ENCODE measurements at regions not wholly inside any gene's neighbourhood (a gene's known extent, or its start where the extent isn't known, plus 50 kb on each side); places are given as distances from the start of the nearest gene placed in this dataset.

DNA sequence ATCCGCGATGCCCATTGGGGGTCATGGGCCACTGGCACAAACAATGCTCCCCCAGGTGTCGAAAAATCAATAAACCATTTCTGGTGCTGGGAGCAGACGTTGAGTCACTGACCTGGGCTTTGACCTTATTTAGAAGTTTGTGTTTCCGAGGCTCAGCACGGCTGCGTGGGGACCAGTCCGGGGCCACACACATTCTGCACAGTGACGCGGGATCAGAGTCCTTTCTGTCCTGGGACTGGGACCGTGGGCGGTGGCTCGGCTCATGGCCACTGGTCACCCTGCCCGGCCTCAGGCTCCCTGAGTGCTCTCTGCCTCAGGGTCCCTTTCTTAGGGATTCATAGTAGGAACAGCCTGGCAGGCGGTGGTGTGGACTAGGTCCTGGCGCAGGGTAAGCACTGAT, 1266.0 kb downstream of the BRD1 start:
- WGBS, 2 experiments (ENCODE audit: extremely low coverage in 2 of 2, insufficient read length in 1 of 2): 74% methylated on average over 11 of the region's 16 CpGs; no CpG with 5 or more reads in 1 of the 2 experiments
- in situ Hi-C loops (cut with MboI; ENCODE audit: low sequenced_read_pairs): no loop called here
- no peaks in the 10 kb centered on the region for H3K4me1 ChIP-seq (ENCODE audit: control insufficient read depth, insufficient read depth, low read length)

More for the DNA sequence above, 1266.0 kb downstream of the BRD1 start:
- TF ChIP-seq CHD1 (IDR thresholded peaks at IDR 0.05; ENCODE audit: low read depth, low read length): no peak
- no peak for TF ChIP-seq FOS (IDR thresholded peaks at IDR 0.05; ENCODE audit: low read depth, low read length)
- no peak for TF ChIP-seq RFX5 (IDR thresholded peaks at IDR 0.05; ENCODE audit: low read depth, low read length)
- no peak for TF ChIP-seq RCOR1 (IDR thresholded peaks at IDR 0.05; ENCODE audit: insufficient replicate concordance, low read length)
- TF ChIP-seq SMC3 (IDR thresholded peaks at IDR 0.05; ENCODE audit: low read depth, low read length): no peak
- no peak for TF ChIP-seq RAD21 (IDR thresholded peaks at IDR 0.05; ENCODE audit: low read length)
- TF ChIP-seq NFE2L2 (IDR thresholded peaks at IDR 0.05; ENCODE audit: low read depth, low read length): no peak
- TF ChIP-seq MAZ (IDR thresholded peaks at IDR 0.05; ENCODE audit: borderline replicate concordance, low read depth, low read length): no peak
- no peak for TF ChIP-seq MAFK (IDR thresholded peaks at IDR 0.05; ENCODE audit: low read depth, low read length)
- TF ChIP-seq, protein P1, sequence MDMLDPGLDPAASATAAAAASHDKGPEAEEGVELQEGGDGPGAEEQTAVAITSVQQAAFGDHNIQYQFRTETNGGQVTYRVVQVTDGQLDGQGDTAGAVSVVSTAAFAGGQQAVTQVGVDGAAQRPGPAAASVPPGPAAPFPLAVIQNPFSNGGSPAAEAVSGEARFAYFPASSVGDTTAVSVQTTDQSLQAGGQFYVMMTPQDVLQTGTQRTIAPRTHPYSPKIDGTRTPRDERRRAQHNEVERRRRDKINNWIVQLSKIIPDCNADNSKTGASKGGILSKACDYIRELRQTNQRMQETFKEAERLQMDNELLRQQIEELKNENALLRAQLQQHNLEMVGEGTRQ (IDR thresholded peaks at IDR 0.05; ENCODE audit: low read depth, low read length): no peak
- TF ChIP-seq, protein P2, sequence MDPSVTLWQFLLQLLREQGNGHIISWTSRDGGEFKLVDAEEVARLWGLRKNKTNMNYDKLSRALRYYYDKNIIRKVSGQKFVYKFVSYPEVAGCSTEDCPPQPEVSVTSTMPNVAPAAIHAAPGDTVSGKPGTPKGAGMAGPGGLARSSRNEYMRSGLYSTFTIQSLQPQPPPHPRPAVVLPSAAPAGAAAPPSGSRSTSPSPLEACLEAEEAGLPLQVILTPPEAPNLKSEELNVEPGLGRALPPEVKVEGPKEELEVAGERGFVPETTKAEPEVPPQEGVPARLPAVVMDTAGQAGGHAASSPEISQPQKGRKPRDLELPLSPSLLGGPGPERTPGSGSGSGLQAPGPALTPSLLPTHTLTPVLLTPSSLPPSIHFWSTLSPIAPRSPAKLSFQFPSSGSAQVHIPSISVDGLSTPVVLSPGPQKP (IDR thresholded peaks at IDR 0.05; ENCODE audit: borderline replicate concordance, low read depth, low read length): no peak
- no peak for TF ChIP-seq POLR2A (IDR thresholded peaks at IDR 0.05; ENCODE audit: low read depth, low read length)
- no peak for TF ChIP-seq MXI1 (IDR thresholded peaks at IDR 0.05; ENCODE audit: borderline replicate concordance, low read depth, low read length)
- TF ChIP-seq CEBPB (IDR thresholded peaks at IDR 0.05; ENCODE audit: low read depth, low read length): no peak
- TF ChIP-seq, protein P3, sequence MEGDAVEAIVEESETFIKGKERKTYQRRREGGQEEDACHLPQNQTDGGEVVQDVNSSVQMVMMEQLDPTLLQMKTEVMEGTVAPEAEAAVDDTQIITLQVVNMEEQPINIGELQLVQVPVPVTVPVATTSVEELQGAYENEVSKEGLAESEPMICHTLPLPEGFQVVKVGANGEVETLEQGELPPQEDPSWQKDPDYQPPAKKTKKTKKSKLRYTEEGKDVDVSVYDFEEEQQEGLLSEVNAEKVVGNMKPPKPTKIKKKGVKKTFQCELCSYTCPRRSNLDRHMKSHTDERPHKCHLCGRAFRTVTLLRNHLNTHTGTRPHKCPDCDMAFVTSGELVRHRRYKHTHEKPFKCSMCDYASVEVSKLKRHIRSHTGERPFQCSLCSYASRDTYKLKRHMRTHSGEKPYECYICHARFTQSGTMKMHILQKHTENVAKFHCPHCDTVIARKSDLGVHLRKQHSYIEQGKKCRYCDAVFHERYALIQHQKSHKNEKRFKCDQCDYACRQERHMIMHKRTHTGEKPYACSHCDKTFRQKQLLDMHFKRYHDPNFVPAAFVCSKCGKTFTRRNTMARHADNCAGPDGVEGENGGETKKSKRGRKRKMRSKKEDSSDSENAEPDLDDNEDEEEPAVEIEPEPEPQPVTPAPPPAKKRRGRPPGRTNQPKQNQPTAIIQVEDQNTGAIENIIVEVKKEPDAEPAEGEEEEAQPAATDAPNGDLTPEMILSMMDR (conservative IDR thresholded peaks at IDR 0.05; ENCODE audit: low read depth, low read length): no peak
- no peak for TF ChIP-seq BHLHE40 (IDR thresholded peaks at IDR 0.05; ENCODE audit: low read depth, low read length)
- Histone ChIP-seq H2BK20ac (ENCODE audit: low read depth, low read length) (no peak overlapping the region), H3K14ac (replicated peaks; ENCODE audit: low read depth, low read length) (no peak overlapping the region), H3K4me3 (ENCODE audit: insufficient read depth, low read depth, low read length) (no peak overlapping the region), H3K36me3 (ENCODE audit: control insufficient read depth, insufficient read depth, low read length) (no peaks in the 10 kb centered on the region), H4K20me1 (ENCODE audit: insufficient read depth, low read length) (no peaks in the 10 kb centered on the region), H3K27me3 (ENCODE audit: control insufficient read depth, insufficient read depth, low read length) (no peaks in the 10 kb centered on the region), H2AK9ac (replicated peaks; ENCODE audit: low read depth, low read length, poor library complexity) (no peak overlapping the region), H4K5ac (ENCODE audit: low read depth, low read length) (no peak overlapping the region), H2BK15ac (ENCODE audit: low read depth, low read length) (no peak overlapping the region), H2BK120ac (ENCODE audit: low read depth, low read length) (no peak overlapping the region), H2BK5ac (ENCODE audit: low read depth, low read length, poor library complexity, severe bottlenecking) (no peak overlapping the region), H4K8ac (ENCODE audit: low read depth in 2 of 2, low read length in 2 of 2) (no peak overlapping the region), H3K79me1 (ENCODE audit: low read depth in 1 of 2, low read length in 2 of 2) (no peaks in the 10 kb centered on the region), H3K56ac (ENCODE audit: extremely low read depth, insufficient read depth, low read length) (no peak overlapping the region), H3K4me2 (ENCODE audit: low read depth, low read length) (no peak overlapping the region), H2AFZ (replicated peaks; ENCODE audit: low read length, poor library complexity) (no peak overlapping the region), H3K23ac (ENCODE audit: low read depth, low read length) (no peak overlapping the region), H2AK5ac (ENCODE audit: low read depth, low read length) (no peak overlapping the region), H3K27ac (ENCODE audit: insufficient read depth, low read length) (no peak overlapping the region), H3K18ac (ENCODE audit: low read depth, low read length) (no peak overlapping the region), H4K91ac (ENCODE audit: insufficient read depth, low read depth, low read length) (no peak overlapping the region), H3K9me1 (ENCODE audit: insufficient read depth, low read length) (no peaks in the 10 kb centered on the region), H3K4ac (ENCODE audit: low read depth, low read length) (no peak overlapping the region), H3K9me3 (ENCODE audit: control insufficient read depth, insufficient read depth, low read length) (peaks cover 68% of the 10 kb centered on the region), H3K9ac (ENCODE audit: low read depth, low read length) (no peak overlapping the region)
- dilution Hi-C loops (cut with HindIII; ENCODE audit: low sequenced_read_pairs, unreplicated experiment) (no loop called here), intact Hi-C loops (cut with micrococcal nuclease) (no loop called here)
- BruUV-seq (replicated peaks): no TSS peak
- ATAC-seq (ENCODE audit: low read depth): no peak
- DNase-seq: no peak
- POLR2A ChIA-PET (ENCODE audit: unreplicated experiment): no interaction called here
- CTCF ChIA-PET: no interaction called here

Data from IMR-90 (cell line).